ENCODE measurements at regions not wholly inside any gene's neighbourhood (a gene's known extent, or its start where the extent isn't known, plus 50 kb on each side); places are given as distances from the start of the nearest gene placed in this dataset.

GRCh38 chr7:116348346-116348745 lies 138.0 kb downstream of the TES start:
- Histone ChIP-seq H3K9me3 (replicated peaks; ENCODE audit: control insufficient read depth, insufficient read depth, low read length) (no peaks in the 10 kb centered on the region; the same call in 1 of the 3 replicates), H3K4me1 (ENCODE audit: control insufficient read depth, insufficient read depth, low read length) (no peaks in the 10 kb centered on the region), H3K36me3 (ENCODE audit: control insufficient read depth in 2 of 2, insufficient read depth in 2 of 2, low read length in 1 of 2) (no peaks in the 10 kb centered on the region), H2AFZ (ENCODE audit: control insufficient read depth, low read depth, low read length) (no peak overlapping the region), H4K20me1 (ENCODE audit: control insufficient read depth, insufficient read depth) (no peaks in the 10 kb centered on the region), H3K27ac (ENCODE audit: control insufficient read depth, insufficient read depth) (no peak overlapping the region), H3K4me2 (ENCODE audit: control insufficient read depth, insufficient read depth) (no peak overlapping the region), H3K79me2 (ENCODE audit: control insufficient read depth, insufficient read depth, low read length) (no peaks in the 10 kb centered on the region), H3K9ac (ENCODE audit: control insufficient read depth, insufficient read depth, low read length) (no peak overlapping the region), H3K4me3 (no peak overlapping the region), H3K27me3 (replicated peaks in 1 of 2; ENCODE audit: control insufficient read depth in 2 of 2, insufficient read depth in 2 of 2, low read length in 1 of 2) (no peaks in the 10 kb centered on the region; a peak in 1 of 4 replicates)
- RAD21 ChIA-PET (ENCODE audit: unreplicated experiment), result no interaction called here
- no peak for ATAC-seq
- FAIRE-seq, result no peak
- POLR2A ChIA-PET, result no interaction called here
- SMC1A ChIA-PET (ENCODE audit: uncharacterized antibody, unreplicated experiment), result no interaction called here
- intact Hi-C loops (cut with micrococcal nuclease; ENCODE audit: unreplicated experiment), result no loop called here
- BruUV-seq (replicated peaks), result no TSS peak
- CTCF ChIA-PET, result no interaction called here
- 49% methylated on average over 3 of the region's 3 CpGs for WGBS (ENCODE audit: insufficient coverage, insufficient replicate concordance, low lambda C conversion rate, missing lambda C conversion rate)
- in situ Hi-C loops (cut with MboI), result no loop called here
- no peak for DNase-seq (ENCODE audit: low read depth, low spot score)
- TF ChIP-seq ZNF217 (IDR thresholded peaks at IDR 0.05) (no peak), NR2F1 (conservative IDR thresholded peaks at IDR 0.05) (no peak), JUNB (IDR thresholded peaks at IDR 0.05) (no peak), ESRRA (IDR thresholded peaks at IDR 0.05; ENCODE audit: low read length) (no peak), IRF5 (IDR thresholded peaks at IDR 0.05; ENCODE audit: borderline replicate concordance) (no peak), HDGF (IDR thresholded peaks at IDR 0.05) (no peak), LARP7 (IDR thresholded peaks at IDR 0.05) (no peak), KAT2A (conservative IDR thresholded peaks at IDR 0.05; ENCODE audit: control insufficient read depth, low read depth, low read length) (no peak), SREBF1 (IDR thresholded peaks at IDR 0.05; ENCODE audit: low read length) (no peak), ASH2L (IDR thresholded peaks at IDR 0.05; ENCODE audit: borderline replicate concordance, low read depth) (no peak), NFYB (IDR thresholded peaks at IDR 0.05; ENCODE audit: insufficient read depth, low read depth, low read length) (no peak), ZNF384 (IDR thresholded peaks at IDR 0.05; ENCODE audit: borderline replicate concordance, low read depth, low read length) (no peak)
